ENCODE measurements at regions not wholly inside any gene's neighbourhood (a gene's known extent, or its start where the extent isn't known, plus 50 kb on each side); places are given as distances from the start of the nearest gene placed in this dataset.

- TF ChIP-seq EZH2phosphoT487 (IDR thresholded peaks at IDR 0.05; ENCODE audit: low read depth) (no peak), CTCF (IDR thresholded peaks at IDR 0.05; ENCODE audit: low read depth, low read length) (peak; percentile 83)
- no peak overlapping the region for H2AFZ ChIP-seq (ENCODE audit: low read depth, low read length)
- H3K4me2 ChIP-seq (ENCODE audit: low read length) = no peak overlapping the region
Observed at GRCh38 chr20:6583134-6583738, 184.2 kb upstream of the BMP2 start.

DNA sequence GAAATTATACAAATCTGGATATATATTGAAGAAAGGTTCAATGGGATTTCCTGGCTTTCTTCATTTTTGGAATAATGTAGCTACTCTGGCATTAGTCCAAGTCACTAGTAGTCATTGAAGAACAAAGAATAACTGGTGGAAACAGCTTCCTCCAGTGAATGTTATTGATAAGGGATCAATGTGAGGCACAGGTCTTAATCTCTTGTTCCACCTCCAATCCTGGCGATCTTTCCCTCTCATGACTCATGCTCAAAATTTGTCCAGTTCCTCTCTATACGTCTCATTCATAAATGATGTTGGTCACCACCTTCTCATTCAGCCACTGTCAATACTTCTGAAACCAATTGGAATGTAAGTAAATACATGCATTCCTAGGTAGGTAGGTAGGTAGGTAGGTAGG, 185.0 kb upstream of the BMP2 start:
- Histone ChIP-seq H2AFZ (ENCODE audit: low read depth, low read length) (no peak overlapping the region), H3K79me2 (ENCODE audit: low read length) (no peaks in the 10 kb centered on the region), H3K4me3 (ENCODE audit: low read length) (no peak overlapping the region), H3K9ac (ENCODE audit: low read length) (no peak overlapping the region), H3K27ac (ENCODE audit: low read length) (no peak overlapping the region), H3K27me3 (ENCODE audit: low read depth, low read length) (no peaks in the 10 kb centered on the region), H3K4me2 (ENCODE audit: low read length) (no peak overlapping the region), H3K36me3 (replicated peaks; ENCODE audit: low read depth, low read length) (no peaks in the 10 kb centered on the region), H4K20me1 (ENCODE audit: insufficient read depth, low read length) (no peaks in the 10 kb centered on the region), H3K9me3 (ENCODE audit: insufficient read depth, low read length) (no peaks in the 10 kb centered on the region), H3K4me1 (ENCODE audit: low read length) (no peaks in the 10 kb centered on the region)
- TF ChIP-seq CTCF (IDR thresholded peaks at IDR 0.05; ENCODE audit: low read depth, low read length) = no peak
- TF ChIP-seq EZH2phosphoT487 (IDR thresholded peaks at IDR 0.05; ENCODE audit: low read depth) = no peak

More at GRCh38 chr20:6583134-6583738, 184.2 kb upstream of the BMP2 start:
- Histone ChIP-seq H3K27me3 (ENCODE audit: low read depth, low read length) (no peaks in the 10 kb centered on the region), H4K20me1 (ENCODE audit: insufficient read depth, low read length) (no peaks in the 10 kb centered on the region), H3K9ac (ENCODE audit: low read length) (no peak overlapping the region), H3K4me1 (ENCODE audit: low read length) (no peaks in the 10 kb centered on the region), H3K27ac (ENCODE audit: low read length) (no peak overlapping the region), H3K36me3 (replicated peaks; ENCODE audit: low read depth, low read length) (no peaks in the 10 kb centered on the region), H3K4me3 (ENCODE audit: low read length) (no peak overlapping the region), H3K9me3 (ENCODE audit: insufficient read depth, low read length) (no peaks in the 10 kb centered on the region), H3K79me2 (ENCODE audit: low read length) (no peaks in the 10 kb centered on the region)

DNA sequence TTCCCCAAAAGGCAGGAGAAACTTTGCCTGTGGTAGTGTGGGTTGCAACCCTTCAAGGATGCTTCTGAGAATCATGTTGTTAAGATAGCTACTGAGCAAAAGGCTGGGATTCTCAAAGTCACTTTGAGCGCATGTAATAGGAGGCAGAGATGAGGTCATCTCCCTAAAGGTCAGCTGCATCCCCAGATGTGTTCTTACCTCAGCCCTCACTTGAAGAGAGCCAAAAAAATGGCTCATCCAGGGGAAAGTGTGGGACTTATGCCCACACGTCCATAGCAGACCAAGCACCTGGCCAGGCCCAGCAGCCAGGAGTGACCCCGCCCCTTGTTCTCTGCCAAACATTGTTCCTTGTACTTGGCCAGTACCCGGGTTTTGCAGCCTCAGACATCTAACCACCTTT, 187.0 kb upstream of the BMP2 start:
- Histone ChIP-seq H3K36me3 (replicated peaks; ENCODE audit: low read depth, low read length) (no peaks in the 10 kb centered on the region), H3K4me2 (ENCODE audit: low read length) (no peak overlapping the region), H3K27ac (ENCODE audit: low read length) (no peak overlapping the region), H3K4me3 (ENCODE audit: low read length) (no peak overlapping the region), H3K79me2 (ENCODE audit: low read length) (no peaks in the 10 kb centered on the region), H3K27me3 (ENCODE audit: low read depth, low read length) (no peaks in the 10 kb centered on the region), H4K20me1 (ENCODE audit: insufficient read depth, low read length) (no peaks in the 10 kb centered on the region), H3K4me1 (ENCODE audit: low read length) (no peaks in the 10 kb centered on the region), H3K9me3 (ENCODE audit: insufficient read depth, low read length) (no peaks in the 10 kb centered on the region), H3K9ac (ENCODE audit: low read length) (no peak overlapping the region), H2AFZ (ENCODE audit: low read depth, low read length) (no peak overlapping the region)
- TF ChIP-seq CTCF (IDR thresholded peaks at IDR 0.05; ENCODE audit: low read depth, low read length) (no peak), EZH2phosphoT487 (IDR thresholded peaks at IDR 0.05; ENCODE audit: low read depth) (no peak)

DNA sequence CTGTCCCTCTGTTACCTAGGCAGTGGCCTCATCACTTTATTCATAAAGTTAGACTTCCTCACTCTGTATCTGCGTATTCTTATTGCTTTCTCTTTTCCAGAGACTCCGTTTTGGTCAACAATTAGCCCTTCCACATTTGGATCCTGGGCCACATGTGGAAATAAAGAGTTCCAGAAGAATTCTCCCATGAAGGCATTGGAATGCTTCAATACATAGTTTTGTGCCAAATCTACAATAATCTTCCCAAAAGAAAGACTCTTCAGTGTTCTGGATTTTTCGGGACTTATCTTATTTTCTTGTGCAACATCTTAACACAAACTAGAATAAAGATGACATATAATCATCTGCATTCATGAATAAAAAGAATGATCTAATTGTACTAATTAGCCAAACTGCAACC, 187.7 kb upstream of the BMP2 start:
- Histone ChIP-seq H3K4me1 (ENCODE audit: low read length) (no peaks in the 10 kb centered on the region), H3K4me3 (ENCODE audit: low read length) (no peak overlapping the region), H3K36me3 (replicated peaks; ENCODE audit: low read depth, low read length) (no peaks in the 10 kb centered on the region), H3K9ac (ENCODE audit: low read length) (no peak overlapping the region), H3K27ac (ENCODE audit: low read length) (no peak overlapping the region), H3K27me3 (ENCODE audit: low read depth, low read length) (no peaks in the 10 kb centered on the region), H3K9me3 (ENCODE audit: insufficient read depth, low read length) (no peaks in the 10 kb centered on the region), H3K79me2 (ENCODE audit: low read length) (no peaks in the 10 kb centered on the region), H3K4me2 (ENCODE audit: low read length) (no peak overlapping the region), H4K20me1 (ENCODE audit: insufficient read depth, low read length) (no peaks in the 10 kb centered on the region), H2AFZ (ENCODE audit: low read depth, low read length) (no peak overlapping the region)
- TF ChIP-seq EZH2phosphoT487 (IDR thresholded peaks at IDR 0.05; ENCODE audit: low read depth) (no peak), CTCF (IDR thresholded peaks at IDR 0.05; ENCODE audit: low read depth, low read length) (no peak)
